ENCODE measurements at regions not wholly inside any gene's neighbourhood (a gene's known extent, or its start where the extent isn't known, plus 50 kb on each side); places are given as distances from the start of the nearest gene placed in this dataset.

DNA sequence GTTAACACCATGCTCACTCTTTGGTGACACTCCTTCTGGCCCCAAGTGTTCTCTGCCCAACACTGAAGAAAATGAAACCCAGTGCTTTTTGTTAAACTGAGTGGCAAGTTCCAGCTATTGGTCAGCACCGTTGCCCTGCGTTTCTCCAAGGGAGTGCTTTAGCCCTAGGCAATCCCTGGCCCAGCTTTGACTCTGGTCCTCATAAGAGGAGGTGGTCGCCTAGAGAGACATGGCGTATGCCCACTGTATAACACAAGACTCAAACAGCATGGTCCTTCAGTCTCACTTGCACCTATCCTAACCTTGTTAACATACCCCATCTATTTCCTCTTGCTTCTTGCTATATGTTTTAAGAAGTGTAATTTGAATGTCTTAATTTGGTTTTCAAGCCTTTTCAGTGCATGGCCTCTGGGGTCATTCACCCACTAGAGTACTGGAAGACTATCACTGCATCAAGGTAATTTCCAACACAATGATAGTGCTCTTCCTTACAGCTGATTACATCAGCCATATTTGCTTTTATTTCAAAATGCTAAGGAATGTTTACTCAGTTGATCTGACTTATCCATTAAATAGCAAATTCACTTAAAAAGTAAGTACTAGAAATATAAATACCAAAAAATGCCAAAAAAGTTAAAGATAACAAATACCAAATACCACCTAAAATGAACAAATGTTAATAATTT is 190.5 kb upstream of the SOX21 start:
- TF ChIP-seq GATA2 (IDR thresholded peaks at IDR 0.05; ENCODE audit: low read depth, low read length) (no peak), GATA3 (IDR thresholded peaks at IDR 0.05; ENCODE audit: low read depth, low read length) (no peak)
